ENCODE measurements at regions not wholly inside any gene's neighbourhood (a gene's known extent, or its start where the extent isn't known, plus 50 kb on each side); places are given as distances from the start of the nearest gene placed in this dataset.

GRCh38 chr22:48658246-48658645, 1169.4 kb downstream of the BRD1 start:
- TF ChIP-seq CTCF (IDR thresholded peaks at IDR 0.05; ENCODE audit: low read depth, low read length, poor library complexity, severe bottlenecking) (no peak), EZH2phosphoT487 (IDR thresholded peaks at IDR 0.05; ENCODE audit: borderline replicate concordance, low read length) (no peak)

GRCh38 chr22:48654492-48654891, 1173.2 kb downstream of the BRD1 start:
- Histone ChIP-seq H3K79me2 (ENCODE audit: control insufficient read depth, low read length) (no peaks in the 10 kb centered on the region), H3K4me1 (ENCODE audit: control insufficient read depth, low read length) (no peaks in the 10 kb centered on the region), H3K27ac (ENCODE audit: low read depth, low read length) (no peak overlapping the region), H3K36me3 (ENCODE audit: control insufficient read depth, low read length) (no peaks in the 10 kb centered on the region), H3F3A (ENCODE audit: control insufficient read depth, insufficient read depth) (no peaks in the 10 kb centered on the region), H4K20me1 (ENCODE audit: control insufficient read depth, insufficient read depth, low read depth, low read length) (no peaks in the 10 kb centered on the region), H3K4me2 (ENCODE audit: low read length) (no peak overlapping the region), H3K27me3 (ENCODE audit: control insufficient read depth, low read length) (no peaks in the 10 kb centered on the region), H3K9me2 (replicated peaks; ENCODE audit: control insufficient read depth, low read length) (no peaks in the 10 kb centered on the region), H3K4me3 (ENCODE audit: low read length) (no peak overlapping the region), H3K9me3 (ENCODE audit: control insufficient read depth, insufficient read depth, low read length) (no peaks in the 10 kb centered on the region)
- no peak for TF ChIP-seq EZH2phosphoT487 (IDR thresholded peaks at IDR 0.05; ENCODE audit: borderline replicate concordance, low read length)

More at GRCh38 chr22:48658246-48658645, 1169.4 kb downstream of the BRD1 start:
- H4K20me1 ChIP-seq (ENCODE audit: control insufficient read depth, insufficient read depth, low read depth, low read length): no peaks in the 10 kb centered on the region
- no peaks in the 10 kb centered on the region for H3K4me1 ChIP-seq (ENCODE audit: control insufficient read depth, low read length)
- no peak overlapping the region for H3K4me3 ChIP-seq (ENCODE audit: low read length)
- no peak overlapping the region for H3K27ac ChIP-seq (ENCODE audit: low read depth, low read length)
- H3K79me2 ChIP-seq (ENCODE audit: control insufficient read depth, low read length): no peaks in the 10 kb centered on the region
- H3K9me2 ChIP-seq (replicated peaks; ENCODE audit: control insufficient read depth, low read length): no peaks in the 10 kb centered on the region
- H3K4me2 ChIP-seq (ENCODE audit: low read length): no peak overlapping the region
- H3F3A ChIP-seq (ENCODE audit: control insufficient read depth, insufficient read depth): no peaks in the 10 kb centered on the region
- H3K9me3 ChIP-seq (ENCODE audit: control insufficient read depth, insufficient read depth, low read length): peaks cover 5% of the 10 kb centered on the region; the same call in 1 of the 2 replicates
- H3K36me3 ChIP-seq (ENCODE audit: control insufficient read depth, low read length): no peaks in the 10 kb centered on the region
- H3K27me3 ChIP-seq (ENCODE audit: control insufficient read depth, low read length): no peaks in the 10 kb centered on the region

- no peaks in the 10 kb centered on the region for H3K79me2 ChIP-seq (ENCODE audit: control insufficient read depth, low read length)
- no peak overlapping the region for H3K27ac ChIP-seq (ENCODE audit: low read depth, low read length)
- H3K36me3 ChIP-seq (ENCODE audit: control insufficient read depth, low read length): no peaks in the 10 kb centered on the region
- no peaks in the 10 kb centered on the region for H3K27me3 ChIP-seq (ENCODE audit: control insufficient read depth, low read length)
- H3K4me2 ChIP-seq (ENCODE audit: low read length): no peak overlapping the region
- no peaks in the 10 kb centered on the region for H3K9me2 ChIP-seq (replicated peaks; ENCODE audit: control insufficient read depth, low read length)
- H3K4me1 ChIP-seq (ENCODE audit: control insufficient read depth, low read length): no peaks in the 10 kb centered on the region
- TF ChIP-seq CTCF (IDR thresholded peaks at IDR 0.05; ENCODE audit: low read depth, low read length, poor library complexity, severe bottlenecking): no peak
- no peak for TF ChIP-seq EZH2phosphoT487 (IDR thresholded peaks at IDR 0.05; ENCODE audit: borderline replicate concordance, low read length)
- no peak overlapping the region for H3K4me3 ChIP-seq (ENCODE audit: low read length)
- no peaks in the 10 kb centered on the region for H4K20me1 ChIP-seq (ENCODE audit: control insufficient read depth, insufficient read depth, low read depth, low read length)
- H3F3A ChIP-seq (ENCODE audit: control insufficient read depth, insufficient read depth): no peaks in the 10 kb centered on the region
- no peaks in the 10 kb centered on the region for H3K9me3 ChIP-seq (ENCODE audit: control insufficient read depth, insufficient read depth, low read length)
Measured at GRCh38 chr22:48653929-48654328, 1173.7 kb downstream of the BRD1 start.

GRCh38 chr22:48653306-48653705, 1174.4 kb downstream of the BRD1 start:
- Histone ChIP-seq H3K4me2 (ENCODE audit: low read length) (no peak overlapping the region), H3K4me3 (ENCODE audit: low read length) (no peak overlapping the region), H3K9me3 (ENCODE audit: control insufficient read depth, insufficient read depth, low read length) (no peaks in the 10 kb centered on the region), H3K79me2 (ENCODE audit: control insufficient read depth, low read length) (no peaks in the 10 kb centered on the region), H3K27me3 (ENCODE audit: control insufficient read depth, low read length) (no peaks in the 10 kb centered on the region), H3K9me2 (replicated peaks; ENCODE audit: control insufficient read depth, low read length) (no peaks in the 10 kb centered on the region), H3K4me1 (ENCODE audit: control insufficient read depth, low read length) (no peaks in the 10 kb centered on the region), H3K36me3 (ENCODE audit: control insufficient read depth, low read length) (no peaks in the 10 kb centered on the region), H3F3A (ENCODE audit: control insufficient read depth, insufficient read depth) (no peaks in the 10 kb centered on the region), H4K20me1 (ENCODE audit: control insufficient read depth, insufficient read depth, low read depth, low read length) (no peaks in the 10 kb centered on the region), H3K27ac (ENCODE audit: low read depth, low read length) (no peak overlapping the region)
- no peak for TF ChIP-seq CTCF (IDR thresholded peaks at IDR 0.05; ENCODE audit: low read depth, low read length, poor library complexity, severe bottlenecking)
- no peak for TF ChIP-seq EZH2phosphoT487 (IDR thresholded peaks at IDR 0.05; ENCODE audit: borderline replicate concordance, low read length)
